Myocyte (in vitro differentiated cells): ENCODE measurements at regions not wholly inside any gene's neighbourhood (a gene's known extent, or its start where the extent isn't known, plus 50 kb on each side); places are given as distances from the start of the nearest gene placed in this dataset.
"Not testable (repeated sequence)": the region's sequence is repeated elsewhere in the genome, so short reads cannot be mapped to it uniquely, and the experiment has no call there.

ENCODE experiments used
- DNase-seq: peaks from one replicate; pipeline ENCODE4 v3.0.0-alpha.2; 2012; ENCODE audit warnings: low read depth

GRCh38 chr10:8173243-8173865 is 118.9 kb downstream of the GATA3 start:
- DNase-seq: no peak

GRCh38 chr10:8173866-8174243 is 119.4 kb downstream of the GATA3 start:
- no peak for DNase-seq

- DNase-seq: no peak
Measured at GRCh38 chr10:8174762-8175161, 120.3 kb downstream of the GATA3 start.

- not testable (repeated sequence) for DNase-seq
Measured at GRCh38 chr10:8177526-8177925, 123.0 kb downstream of the GATA3 start.

GRCh38 chr10:8179773-8180172 is 125.3 kb downstream of the GATA3 start:
- DNase-seq: not testable (repeated sequence)

GRCh38 chr10:8180360-8181109 is 126.0 kb downstream of the GATA3 start:
- no peak for DNase-seq

GRCh38 chr10:8181496-8182157 is 127.1 kb downstream of the GATA3 start:
- DNase-seq: no peak

- no peak for DNase-seq
Measured at GRCh38 chr10:8182806-8183205, 128.3 kb downstream of the GATA3 start.

- no peak for DNase-seq
Measured at GRCh38 chr10:8183241-8183704, 128.8 kb downstream of the GATA3 start.

GRCh38 chr10:8187171-8187666 is 132.7 kb downstream of the GATA3 start:
- DNase-seq: no peak

- no peak for DNase-seq
Measured at GRCh38 chr10:8189458-8189857, 135.0 kb downstream of the GATA3 start.

GRCh38 chr10:8192301-8192700 is 137.8 kb downstream of the GATA3 start:
- DNase-seq: no peak

- no peak for DNase-seq
Measured at GRCh38 chr10:8193546-8193945, 139.1 kb downstream of the GATA3 start.

- DNase-seq: no peak
Measured at GRCh38 chr10:8194050-8194449, 139.6 kb downstream of the GATA3 start.

GRCh38 chr10:8206882-8207281 is 152.4 kb downstream of the GATA3 start:
- DNase-seq: no peak

- no peak for DNase-seq
Measured at GRCh38 chr10:8211631-8212030, 157.1 kb downstream of the GATA3 start.

GRCh38 chr10:8213735-8214134 is 159.2 kb downstream of the GATA3 start:
- no peak for DNase-seq

GRCh38 chr10:8214587-8214986 is 160.1 kb downstream of the GATA3 start:
- no peak for DNase-seq

- no peak for DNase-seq
Measured at GRCh38 chr10:8216893-8217292, 162.4 kb downstream of the GATA3 start.

- DNase-seq: no peak
Measured at GRCh38 chr10:8221451-8221850, 167.0 kb downstream of the GATA3 start.

- DNase-seq: no peak
Measured at GRCh38 chr10:8224591-8224990, 170.1 kb downstream of the GATA3 start.

GRCh38 chr10:8225187-8225586 is 170.7 kb downstream of the GATA3 start:
- no peak for DNase-seq
